ENCODE measurements at regions not wholly inside any gene's neighbourhood (a gene's known extent, or its start where the extent isn't known, plus 50 kb on each side); places are given as distances from the start of the nearest gene placed in this dataset.

- DNase-seq, result peak; percentile 15
Measured at GRCh38 chr20:22430154-22430745, 154.1 kb downstream of the FOXA2 start.

GRCh38 chr20:22429175-22430153 lies 154.9 kb downstream of the FOXA2 start:
- no peak for DNase-seq

DNA sequence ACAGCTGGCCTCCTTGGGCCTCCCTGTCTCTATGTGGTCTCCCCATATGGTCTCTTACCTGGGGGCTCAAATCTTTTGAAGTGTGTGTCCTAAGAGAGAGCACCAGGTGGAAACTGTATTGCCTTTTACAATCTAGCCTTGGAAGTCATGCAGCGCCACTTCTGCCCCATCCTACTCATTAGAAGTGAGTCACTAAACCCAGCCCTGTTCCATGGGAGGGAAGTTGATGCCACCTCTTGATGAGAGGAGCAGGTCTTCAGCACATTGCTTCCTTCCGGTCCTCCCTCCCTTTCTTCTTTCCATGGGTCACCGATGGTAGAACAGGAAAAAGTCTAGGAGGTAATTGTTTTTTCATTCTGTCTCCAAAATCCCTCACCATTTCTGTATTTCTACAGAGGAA lies 156.3 kb downstream of the FOXA2 start:
- no peak for DNase-seq

- no peak for DNase-seq
Measured at GRCh38 chr20:22426772-22427171, 157.6 kb downstream of the FOXA2 start.

DNA sequence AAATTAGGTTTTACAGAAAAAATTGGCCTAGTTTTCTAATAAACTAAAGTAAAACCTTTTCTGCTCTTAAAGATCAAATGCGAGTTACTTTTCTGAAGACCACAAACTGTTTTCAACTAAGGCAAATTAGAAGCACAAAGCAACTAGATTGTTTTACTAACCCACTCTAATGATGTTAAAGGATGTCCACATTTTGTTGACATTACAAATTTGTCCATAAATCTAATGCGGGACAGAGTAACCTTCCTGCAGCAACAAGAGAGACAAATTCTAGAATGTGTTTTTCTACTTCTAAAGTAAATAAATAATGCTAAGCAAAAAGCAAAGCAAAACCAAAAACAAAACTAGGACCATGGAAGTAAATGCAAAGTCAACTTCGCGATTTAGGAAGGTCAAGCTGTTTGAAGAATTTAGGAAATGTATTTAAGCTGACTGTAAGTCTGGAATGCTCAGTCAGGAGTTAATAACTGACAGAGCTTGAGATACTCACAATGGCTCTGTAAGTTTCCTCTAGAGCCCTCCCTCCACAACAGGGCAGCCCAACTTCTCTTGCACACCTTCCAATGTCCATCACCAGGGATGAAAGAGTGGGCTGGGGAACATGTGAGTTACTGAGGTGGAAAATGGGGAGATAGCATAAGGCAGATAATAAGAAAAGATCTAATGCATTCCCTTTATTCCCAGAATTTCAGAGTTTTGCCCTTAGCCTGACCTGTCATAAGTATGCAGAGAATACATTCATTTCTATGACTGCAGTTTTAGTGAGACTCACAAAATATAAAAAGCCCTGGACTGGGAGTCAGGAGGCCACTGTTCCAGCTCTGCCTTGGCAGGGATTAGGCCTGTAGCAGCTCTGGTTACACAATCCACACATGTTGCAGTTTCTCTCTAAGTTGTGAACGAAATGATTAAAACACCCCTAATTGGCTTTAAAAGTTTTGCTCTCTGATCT lies 158.8 kb downstream of the FOXA2 start:
- no peak for DNase-seq

DNA sequence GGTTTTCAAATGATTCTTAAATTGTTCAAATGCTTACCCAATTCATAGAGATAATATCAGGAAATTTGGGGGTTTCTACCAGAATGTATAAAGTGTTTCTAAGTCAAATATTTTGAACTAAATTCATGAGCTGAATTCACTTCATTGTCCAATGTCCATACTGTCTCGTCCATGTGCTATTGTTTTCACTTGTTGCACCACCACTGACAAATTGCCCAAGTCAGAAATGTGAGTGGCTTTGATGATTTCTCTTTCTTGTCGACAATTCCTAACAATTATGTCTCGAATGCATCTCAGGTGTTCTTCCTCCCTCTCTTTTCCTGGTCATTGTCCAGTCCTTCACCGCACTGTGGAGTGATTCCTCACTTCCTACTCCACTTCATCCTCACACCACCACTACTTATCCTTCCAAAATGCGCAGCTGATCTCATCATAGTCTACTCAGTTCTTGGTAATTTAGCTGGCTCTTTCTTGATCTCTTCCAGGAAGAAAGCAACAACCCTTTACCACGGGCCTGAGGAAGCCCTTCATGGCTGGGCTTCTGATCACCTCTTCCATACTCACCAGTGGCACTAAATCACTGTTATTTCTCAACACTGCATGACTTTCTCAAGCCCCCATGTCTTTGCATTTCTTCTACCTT lies 161.1 kb downstream of the FOXA2 start:
- DNase-seq, result no peak

GRCh38 chr20:22420116-22420598 lies 164.2 kb downstream of the FOXA2 start:
- no peak for DNase-seq

GRCh38 chr20:22418738-22419137 lies 165.6 kb downstream of the FOXA2 start:
- DNase-seq, result no peak

- DNase-seq, result no peak
Measured at GRCh38 chr20:22414305-22414742, 170.0 kb downstream of the FOXA2 start.

DNA sequence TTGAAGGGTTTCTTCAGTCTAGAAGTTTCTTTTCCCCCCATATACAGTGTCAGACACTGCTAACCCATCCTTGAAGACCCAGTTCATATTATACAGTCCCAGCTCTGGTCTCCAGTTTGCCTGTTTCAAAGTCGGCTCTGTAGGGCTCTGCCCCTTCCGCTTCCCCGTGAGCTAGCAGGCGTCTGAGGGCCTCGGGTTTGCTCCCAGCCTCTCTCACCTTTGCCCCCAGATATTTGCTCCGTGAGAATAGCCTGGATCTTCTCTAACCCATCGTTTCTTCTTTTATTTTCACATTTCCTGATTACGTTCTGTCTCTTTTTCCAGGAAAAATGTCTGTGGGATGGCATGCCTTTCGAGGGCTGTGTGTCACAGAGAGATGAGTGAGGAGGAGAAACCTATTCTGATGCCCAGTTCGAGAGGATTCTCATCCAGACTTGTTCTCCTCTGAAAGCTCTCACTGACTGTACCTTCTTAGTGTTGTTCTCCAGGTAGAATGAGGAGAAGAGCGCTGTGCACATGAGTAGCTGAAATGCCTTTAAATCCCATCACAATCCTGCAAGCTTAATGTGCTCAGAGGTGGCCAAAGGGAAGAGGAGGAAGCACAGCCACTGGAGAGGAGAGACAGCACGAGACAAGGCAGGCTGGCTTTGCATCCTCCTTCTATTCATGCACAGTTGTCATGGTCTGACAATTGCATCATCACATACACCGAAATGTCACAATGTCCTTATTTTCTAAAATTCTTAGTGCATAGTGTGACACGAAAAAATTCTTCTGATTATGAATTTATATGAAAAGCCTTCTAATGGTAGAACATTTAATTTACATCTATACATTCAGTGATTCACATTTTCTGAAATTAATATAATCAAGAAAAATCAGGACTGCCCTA lies 171.1 kb downstream of the FOXA2 start:
- no peak for DNase-seq

- DNase-seq, result no peak
Measured at GRCh38 chr20:22411627-22412450, 172.5 kb downstream of the FOXA2 start.

DNA sequence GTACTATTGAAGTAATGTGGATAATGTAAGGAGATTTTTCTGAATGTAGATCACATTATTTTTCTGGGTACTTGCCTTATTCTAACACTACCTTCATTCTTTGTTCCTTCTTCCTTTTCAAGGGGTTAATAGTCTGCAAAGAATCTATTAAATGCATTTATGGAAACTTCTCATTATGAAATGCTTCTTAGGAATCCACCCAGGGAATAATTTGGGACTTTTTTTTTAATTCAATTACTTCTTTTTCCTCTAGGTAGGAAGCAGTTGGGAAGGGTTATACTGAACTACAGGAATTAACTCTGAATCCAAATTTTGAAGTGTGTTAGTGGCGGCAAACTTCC lies 173.1 kb downstream of the FOXA2 start:
- no peak for DNase-seq

GRCh38 chr20:22410556-22411130 lies 173.7 kb downstream of the FOXA2 start:
- DNase-seq, result no peak

DNA sequence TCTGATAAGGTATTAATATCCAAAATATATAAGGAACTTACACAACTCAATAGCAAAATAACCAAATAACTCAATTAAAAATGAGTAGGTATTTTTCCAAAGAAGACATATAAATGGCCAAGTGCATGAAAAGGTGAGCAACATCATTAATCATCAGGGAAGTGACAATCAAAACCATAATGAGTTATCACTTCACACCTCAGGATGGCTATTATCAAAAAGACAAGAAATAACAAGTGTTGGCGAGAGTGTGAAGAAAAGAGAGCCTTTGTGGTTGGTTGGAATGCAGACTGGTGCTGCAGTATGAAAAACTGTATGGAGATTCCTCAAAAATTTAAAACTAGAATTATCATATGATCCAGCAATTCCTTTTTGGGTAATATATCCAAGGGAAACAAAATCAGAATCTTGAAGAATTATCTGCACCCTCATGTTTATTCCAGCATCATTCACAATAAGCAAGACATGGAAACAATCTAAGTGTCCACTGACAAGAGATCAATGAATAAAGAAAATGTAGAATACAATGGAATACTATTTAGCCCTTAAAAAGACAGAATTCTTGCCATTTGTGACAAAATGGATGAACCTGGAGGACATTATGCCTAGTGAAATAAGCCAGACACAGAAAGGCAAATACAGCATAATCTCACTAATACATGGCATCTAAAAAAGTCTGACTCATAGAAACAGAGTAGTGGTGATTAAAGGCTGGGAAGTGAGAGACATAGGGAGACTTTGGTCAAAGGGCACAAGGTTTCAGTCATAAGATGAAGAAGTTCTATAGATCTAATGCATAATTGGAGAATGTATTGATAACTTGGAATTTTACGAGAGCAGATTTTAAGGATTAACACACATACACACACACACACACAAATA lies 175.6 kb downstream of the FOXA2 start:
- DNase-seq, result no peak

GRCh38 chr20:22407237-22408193 lies 176.9 kb downstream of the FOXA2 start:
- DNase-seq, result no peak

GRCh38 chr20:22404419-22405170 lies 179.8 kb downstream of the FOXA2 start:
- peak; percentile 35 for DNase-seq
